ENCODE measurements at regions not wholly inside any gene's neighbourhood (a gene's known extent, or its start where the extent isn't known, plus 50 kb on each side); places are given as distances from the start of the nearest gene placed in this dataset.

DNA sequence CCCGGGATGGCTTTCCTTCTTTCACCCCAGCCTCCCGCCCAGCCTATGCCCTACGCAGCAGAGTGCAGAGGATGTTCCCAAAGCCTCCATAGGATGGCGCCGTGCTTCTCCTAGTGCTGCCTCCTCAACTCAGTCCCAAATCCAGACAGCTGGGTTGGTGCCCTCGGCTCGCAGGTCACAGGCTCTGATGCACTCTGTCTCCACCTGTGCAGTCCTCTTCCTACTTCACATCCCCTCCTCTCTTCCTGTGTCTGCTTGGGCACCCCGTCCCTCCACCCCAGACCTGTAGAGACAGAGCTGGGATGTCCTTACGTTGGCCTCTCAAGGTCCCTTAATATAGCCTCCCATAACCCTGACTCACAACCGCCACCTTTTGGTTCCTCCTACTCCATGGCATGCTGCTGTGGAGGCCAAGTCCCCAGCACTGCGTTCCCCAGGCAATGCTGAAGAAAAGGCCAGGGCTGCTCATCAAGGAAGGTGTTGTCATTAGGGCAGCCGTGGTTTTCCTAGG is 314.4 kb downstream of the GADD45G start (continued):
- TF ChIP-seq, protein P1, sequence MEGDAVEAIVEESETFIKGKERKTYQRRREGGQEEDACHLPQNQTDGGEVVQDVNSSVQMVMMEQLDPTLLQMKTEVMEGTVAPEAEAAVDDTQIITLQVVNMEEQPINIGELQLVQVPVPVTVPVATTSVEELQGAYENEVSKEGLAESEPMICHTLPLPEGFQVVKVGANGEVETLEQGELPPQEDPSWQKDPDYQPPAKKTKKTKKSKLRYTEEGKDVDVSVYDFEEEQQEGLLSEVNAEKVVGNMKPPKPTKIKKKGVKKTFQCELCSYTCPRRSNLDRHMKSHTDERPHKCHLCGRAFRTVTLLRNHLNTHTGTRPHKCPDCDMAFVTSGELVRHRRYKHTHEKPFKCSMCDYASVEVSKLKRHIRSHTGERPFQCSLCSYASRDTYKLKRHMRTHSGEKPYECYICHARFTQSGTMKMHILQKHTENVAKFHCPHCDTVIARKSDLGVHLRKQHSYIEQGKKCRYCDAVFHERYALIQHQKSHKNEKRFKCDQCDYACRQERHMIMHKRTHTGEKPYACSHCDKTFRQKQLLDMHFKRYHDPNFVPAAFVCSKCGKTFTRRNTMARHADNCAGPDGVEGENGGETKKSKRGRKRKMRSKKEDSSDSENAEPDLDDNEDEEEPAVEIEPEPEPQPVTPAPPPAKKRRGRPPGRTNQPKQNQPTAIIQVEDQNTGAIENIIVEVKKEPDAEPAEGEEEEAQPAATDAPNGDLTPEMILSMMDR (IDR thresholded peaks at IDR 0.05 in 2 of 3, conservative IDR thresholded peaks at IDR 0.05 in 1 of 3; ENCODE audit: control insufficient read depth in 2 of 3, extremely low read depth in 1 of 3, insufficient read depth in 1 of 3, low read depth in 3 of 3, low read length in 3 of 3), result peak; percentile 45 to 80 (median 63); a peak in 4 of 6 replicates

DNA sequence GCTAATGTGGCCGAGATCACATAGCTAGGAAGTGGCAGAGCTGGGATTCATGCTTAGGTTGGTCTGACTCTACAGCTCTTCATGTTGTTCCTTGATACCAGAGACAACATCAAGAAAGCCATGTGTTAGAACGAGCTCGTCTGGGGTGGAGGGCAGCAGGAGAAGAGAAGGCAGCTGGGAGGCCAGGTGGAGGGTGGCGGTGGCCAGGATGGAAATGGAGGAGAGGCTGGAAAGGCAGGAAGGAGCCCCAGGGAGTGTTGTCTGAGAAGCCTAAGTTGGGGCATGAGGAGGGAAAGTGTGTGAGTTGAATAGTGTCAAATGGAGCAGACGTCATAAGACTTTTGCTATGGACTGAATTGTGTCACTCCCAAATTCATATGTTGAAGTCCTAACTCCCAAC is 315.3 kb downstream of the GADD45G start:
- Histone ChIP-seq H3K4me3 (no peak overlapping the region), H3K27ac (ENCODE audit: control insufficient read depth, insufficient read depth) (no peak overlapping the region), H3K4me1 (ENCODE audit: control insufficient read depth, insufficient read depth, low read length) (no peaks in the 10 kb centered on the region), H3K9ac (ENCODE audit: control insufficient read depth, insufficient read depth, low read length) (no peak overlapping the region), H2AFZ (ENCODE audit: control insufficient read depth, low read depth, low read length) (no peak overlapping the region), H4K20me1 (ENCODE audit: control insufficient read depth, insufficient read depth) (no peaks in the 10 kb centered on the region), H3K9me3 (replicated peaks; ENCODE audit: control insufficient read depth, insufficient read depth, low read length) (no peaks in the 10 kb centered on the region), H3K36me3 (ENCODE audit: control insufficient read depth in 2 of 2, insufficient read depth in 2 of 2, low read length in 1 of 2) (no peaks in the 10 kb centered on the region), H3K79me2 (ENCODE audit: control insufficient read depth, insufficient read depth, low read length) (no peaks in the 10 kb centered on the region), H3K27me3 (replicated peaks in 1 of 2; ENCODE audit: control insufficient read depth in 2 of 2, insufficient read depth in 2 of 2, low read length in 1 of 2) (peaks cover 0 to 1% of the 10 kb centered on the region in 2 experiments; a peak in 3 of 4 replicates), H3K4me2 (ENCODE audit: control insufficient read depth, insufficient read depth) (no peak overlapping the region)
- TF ChIP-seq ESRRA (IDR thresholded peaks at IDR 0.05; ENCODE audit: low read length) (no peak), TARDBP (IDR thresholded peaks at IDR 0.05; ENCODE audit: borderline replicate concordance) (no peak), MTA3 (IDR thresholded peaks at IDR 0.05; ENCODE audit: borderline replicate concordance, low read length) (no peak)
- TF ChIP-seq, protein P2, sequence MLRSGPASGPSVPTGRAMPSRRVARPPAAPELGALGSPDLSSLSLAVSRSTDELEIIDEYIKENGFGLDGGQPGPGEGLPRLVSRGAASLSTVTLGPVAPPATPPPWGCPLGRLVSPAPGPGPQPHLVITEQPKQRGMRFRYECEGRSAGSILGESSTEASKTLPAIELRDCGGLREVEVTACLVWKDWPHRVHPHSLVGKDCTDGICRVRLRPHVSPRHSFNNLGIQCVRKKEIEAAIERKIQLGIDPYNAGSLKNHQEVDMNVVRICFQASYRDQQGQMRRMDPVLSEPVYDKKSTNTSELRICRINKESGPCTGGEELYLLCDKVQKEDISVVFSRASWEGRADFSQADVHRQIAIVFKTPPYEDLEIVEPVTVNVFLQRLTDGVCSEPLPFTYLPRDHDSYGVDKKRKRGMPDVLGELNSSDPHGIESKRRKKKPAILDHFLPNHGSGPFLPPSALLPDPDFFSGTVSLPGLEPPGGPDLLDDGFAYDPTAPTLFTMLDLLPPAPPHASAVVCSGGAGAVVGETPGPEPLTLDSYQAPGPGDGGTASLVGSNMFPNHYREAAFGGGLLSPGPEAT (IDR thresholded peaks at IDR 0.05; ENCODE audit: low read depth), result no peak
- ChIA-PET SMC1A (ENCODE audit: uncharacterized antibody, unreplicated experiment) (interaction anchor here (1.5 kb wide), 1 partner anchor 322 kb away, joined by 5 read pairs; no protein-coding TSS in a partner anchor), CTCF (interaction anchor here (1.4 to 4.7 kb wide), 5 partner anchors 182 to 322 kb away, joined by 5 to 36 read pairs (median 7); partner anchors contain the start of gene GADD45G), POLR2A (no interaction called here), RAD21 (ENCODE audit: unreplicated experiment) (interaction anchor here (0.8 to 2.5 kb wide), 3 partner anchors 104 to 318 kb away, joined by 3 to 30 read pairs (median 6); no protein-coding TSS in a partner anchor)
- FAIRE-seq, result no peak
- in situ Hi-C loops (cut with MboI), result no loop called here
- 8% methylated on average over 4 of the region's 5 CpGs for WGBS (ENCODE audit: insufficient coverage, insufficient replicate concordance, low lambda C conversion rate, missing lambda C conversion rate)
- no TSS peak for BruUV-seq (replicated peaks)
- intact Hi-C loops (cut with micrococcal nuclease; ENCODE audit: unreplicated experiment), result no loop called here
- no peak for ATAC-seq
- DNase-seq (ENCODE audit: low read depth, low spot score), result no peak
